ENCODE measurements at regions not wholly inside any gene's neighbourhood (a gene's known extent, or its start where the extent isn't known, plus 50 kb on each side); places are given as distances from the start of the nearest gene placed in this dataset.

GRCh38 chr7:12941512-12941911 lies 254.1 kb downstream of the ARL4A start:
- no peak for DNase-seq (ENCODE audit: low spot score)

GRCh38 chr7:12942609-12943008 lies 255.2 kb downstream of the ARL4A start:
- no peak for DNase-seq (ENCODE audit: low spot score)

GRCh38 chr7:12943781-12944180 lies 256.3 kb downstream of the ARL4A start:
- no peak for DNase-seq (ENCODE audit: low spot score)

GRCh38 chr7:12945901-12946300 lies 258.5 kb downstream of the ARL4A start:
- no peak for DNase-seq (ENCODE audit: low spot score)

- DNase-seq (ENCODE audit: low spot score): no peak
Observed at GRCh38 chr7:12947465-12947864, 260.0 kb downstream of the ARL4A start.

- no peak for DNase-seq (ENCODE audit: low spot score)
Observed at GRCh38 chr7:12949060-12949931, 261.9 kb downstream of the ARL4A start.

GRCh38 chr7:12951397-12951801 lies 264.0 kb downstream of the ARL4A start:
- DNase-seq (ENCODE audit: low spot score): no peak

- no peak for DNase-seq (ENCODE audit: low spot score)
Observed at GRCh38 chr7:12954380-12955033, 267.1 kb downstream of the ARL4A start.

- DNase-seq (ENCODE audit: low spot score): no peak
Observed at GRCh38 chr7:12957487-12957886, 270.1 kb downstream of the ARL4A start.

- no peak for DNase-seq (ENCODE audit: low spot score)
Observed at GRCh38 chr7:12961910-12962480, 274.6 kb downstream of the ARL4A start.

GRCh38 chr7:12963435-12963834 lies 276.0 kb downstream of the ARL4A start:
- DNase-seq (ENCODE audit: low spot score): no peak

GRCh38 chr7:12964836-12965235 lies 277.4 kb downstream of the ARL4A start:
- DNase-seq (ENCODE audit: low spot score): no peak

GRCh38 chr7:12965767-12966166 lies 278.3 kb downstream of the ARL4A start:
- no peak for DNase-seq (ENCODE audit: low spot score)

GRCh38 chr7:12967322-12967721 lies 279.9 kb downstream of the ARL4A start:
- no peak for DNase-seq (ENCODE audit: low spot score)

- no peak for DNase-seq (ENCODE audit: low spot score)
Observed at GRCh38 chr7:12968836-12969422, 281.5 kb downstream of the ARL4A start.

GRCh38 chr7:12970626-12971025 lies 283.2 kb downstream of the ARL4A start:
- no peak for DNase-seq (ENCODE audit: low spot score)

- no peak for DNase-seq (ENCODE audit: low spot score)
Observed at GRCh38 chr7:12974451-12975166, 287.2 kb downstream of the ARL4A start.

GRCh38 chr7:12975412-12975811 lies 288.0 kb downstream of the ARL4A start:
- DNase-seq (ENCODE audit: low spot score): no peak

GRCh38 chr7:12979181-12979580 lies 291.7 kb downstream of the ARL4A start:
- no peak for DNase-seq (ENCODE audit: low spot score)

- DNase-seq (ENCODE audit: low spot score): no peak
Observed at GRCh38 chr7:12982178-12982577, 294.7 kb downstream of the ARL4A start.

GRCh38 chr7:12984117-12984516 lies 296.7 kb downstream of the ARL4A start:
- DNase-seq (ENCODE audit: low spot score): no peak

GRCh38 chr7:12985228-12985627 lies 297.8 kb downstream of the ARL4A start:
- no peak for DNase-seq (ENCODE audit: low spot score)
